ENCODE measurements at regions not wholly inside any gene's neighbourhood (a gene's known extent, or its start where the extent isn't known, plus 50 kb on each side); places are given as distances from the start of the nearest gene placed in this dataset.

DNA sequence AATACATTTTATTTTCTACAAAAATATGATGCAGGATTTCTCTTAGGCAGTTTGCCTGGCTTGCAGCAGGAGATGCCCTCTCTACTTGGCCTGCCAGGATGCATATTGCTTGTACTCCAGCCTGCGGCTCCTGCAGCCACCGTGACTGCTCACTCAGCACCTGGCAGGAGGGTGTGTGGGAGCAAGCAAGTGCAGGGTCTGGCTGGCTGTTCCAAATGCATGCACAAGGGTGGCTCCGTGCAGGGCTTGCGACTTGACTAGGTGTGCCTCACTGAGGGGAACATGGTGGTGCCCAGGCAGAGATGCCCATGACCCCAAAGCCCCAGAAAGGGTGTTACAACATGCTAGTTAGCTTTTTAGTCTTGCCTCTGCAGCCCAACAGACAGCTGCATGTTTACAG lies 1240.2 kb upstream of the ALCAM start:
- Mint-ChIP-seq H3K4me3 (ENCODE audit: low read depth) (no peak overlapping the region), H3K36me3 (ENCODE audit: low read depth) (no peaks in the 10 kb centered on the region), H3K9me3 (peaks cover 14% of the 10 kb centered on the region), H3K4me1 (ENCODE audit: low read depth) (no peaks in the 10 kb centered on the region), H3K27ac (no peak overlapping the region), H3K27me3 (ENCODE audit: low read depth) (no peaks in the 10 kb centered on the region)
- no peak for DNase-seq (ENCODE audit: low spot score)
- intact Hi-C loops (cut with micrococcal nuclease) = no loop called here

DNA sequence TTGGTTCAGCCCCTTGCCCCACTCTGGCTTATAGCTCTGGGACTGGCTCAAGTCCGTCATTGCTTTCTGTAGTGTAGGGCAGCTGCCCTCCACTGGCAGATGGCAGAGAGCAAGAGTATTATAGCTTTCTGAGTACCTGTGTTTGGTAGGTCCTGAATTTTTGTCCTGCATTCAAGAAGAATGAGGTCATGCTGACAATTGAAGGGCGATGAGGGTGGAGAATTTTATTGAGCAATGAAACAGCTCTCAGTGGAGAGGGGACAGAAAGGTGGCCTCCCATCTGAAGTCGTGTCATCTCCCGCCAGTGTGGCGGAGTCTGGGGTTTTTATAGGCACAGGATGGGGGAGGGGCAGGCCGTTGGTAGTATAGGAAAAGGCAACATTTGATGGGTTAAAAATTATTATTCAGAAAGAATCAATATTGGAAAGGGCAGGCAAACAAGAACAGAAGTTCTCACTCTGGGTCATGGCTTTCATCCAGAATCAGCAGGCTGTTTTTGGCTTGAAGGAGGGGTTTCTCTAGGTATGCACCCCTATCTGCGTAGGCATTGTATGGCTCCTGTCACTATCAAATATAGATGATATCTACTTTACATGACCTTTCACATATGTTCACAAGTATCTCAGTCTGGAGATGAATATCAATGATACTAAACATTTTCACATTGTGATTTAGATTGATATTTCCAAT lies 1239.7 kb upstream of the ALCAM start:
- no peak for DNase-seq (ENCODE audit: low spot score)
- H3K9me3 Mint-ChIP-seq = peaks cover 14% of the 10 kb centered on the region
- no peaks in the 10 kb centered on the region for H3K27me3 Mint-ChIP-seq (ENCODE audit: low read depth)
- H3K4me1 Mint-ChIP-seq (ENCODE audit: low read depth) = no peaks in the 10 kb centered on the region
- no peaks in the 10 kb centered on the region for H3K36me3 Mint-ChIP-seq (ENCODE audit: low read depth)
- no peak overlapping the region for H3K27ac Mint-ChIP-seq
- H3K4me3 Mint-ChIP-seq (ENCODE audit: low read depth) = no peak overlapping the region
- intact Hi-C loops (cut with micrococcal nuclease) = no loop called here

DNA sequence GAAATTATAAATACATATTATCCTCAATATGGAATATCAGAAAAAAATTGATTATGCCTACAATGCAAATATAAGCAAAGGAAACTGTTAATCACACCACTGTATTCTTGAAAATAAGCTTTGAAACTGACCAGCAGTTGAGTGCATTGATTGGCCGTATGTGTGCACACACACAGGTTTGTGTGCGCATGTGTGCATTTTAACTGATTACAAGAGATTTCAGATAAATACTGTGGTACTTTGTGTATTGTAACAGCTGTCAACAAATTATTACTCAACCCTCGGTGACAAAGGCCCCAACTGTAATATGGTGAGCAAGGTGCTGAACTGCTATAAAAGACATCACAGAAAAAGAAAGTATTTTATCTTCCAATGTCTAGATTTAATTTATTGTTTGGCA lies 1238.9 kb upstream of the ALCAM start:
- no peak overlapping the region for H3K27ac Mint-ChIP-seq

DNA sequence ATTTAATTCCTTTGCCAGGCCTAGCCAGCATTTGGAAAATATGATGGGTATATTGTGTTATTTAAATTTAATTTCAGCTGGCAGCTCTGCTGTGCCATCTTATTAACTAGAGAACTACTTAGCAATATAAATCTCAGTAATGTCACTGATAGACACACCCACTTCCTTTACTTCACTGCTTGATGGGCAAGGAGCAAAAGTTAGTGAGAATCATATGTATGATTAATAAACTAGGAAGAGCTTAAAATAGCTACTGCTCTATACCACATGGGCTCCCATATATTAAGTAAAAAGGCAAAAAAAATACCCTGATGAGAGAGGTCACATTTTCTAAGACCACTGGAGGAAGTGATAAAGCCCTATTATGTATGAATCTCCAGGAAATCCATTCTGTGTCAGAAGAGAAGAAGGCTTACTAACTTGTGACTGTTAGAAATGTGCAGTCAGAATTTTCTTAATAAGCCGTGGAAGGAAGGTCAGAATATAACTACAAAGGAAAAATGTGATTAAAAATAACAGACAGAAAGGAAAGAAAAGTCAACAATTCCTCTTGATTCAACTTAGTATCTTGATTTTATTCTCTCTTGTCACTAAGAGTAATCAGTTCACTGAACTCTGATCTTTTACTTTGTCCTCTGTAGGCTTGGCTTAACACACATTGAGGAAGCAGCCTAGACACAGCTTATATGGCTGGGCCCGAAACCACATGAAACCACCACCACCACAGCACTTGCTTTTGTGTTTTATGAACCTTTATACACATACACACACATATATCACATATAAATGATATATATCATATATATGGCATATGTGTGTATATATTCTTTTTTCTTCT lies 1233.9 kb upstream of the ALCAM start:
- no peaks in the 10 kb centered on the region for H3K36me3 Mint-ChIP-seq (ENCODE audit: low read depth)
- no peak for DNase-seq (ENCODE audit: low spot score)
- peaks cover 5% of the 10 kb centered on the region for H3K9me3 Mint-ChIP-seq
- no peaks in the 10 kb centered on the region for H3K27me3 Mint-ChIP-seq (ENCODE audit: low read depth)
- no peaks in the 10 kb centered on the region for H3K4me1 Mint-ChIP-seq (ENCODE audit: low read depth)
- H3K4me3 Mint-ChIP-seq (ENCODE audit: low read depth) = no peak overlapping the region
- no peak overlapping the region for H3K27ac Mint-ChIP-seq
- intact Hi-C loops (cut with micrococcal nuclease) = no loop called here

More for the DNA sequence above, 1238.9 kb upstream of the ALCAM start:
- Mint-ChIP-seq H3K9me3 (peaks cover 14% of the 10 kb centered on the region), H3K27me3 (ENCODE audit: low read depth) (no peaks in the 10 kb centered on the region), H3K4me1 (ENCODE audit: low read depth) (no peaks in the 10 kb centered on the region), H3K36me3 (ENCODE audit: low read depth) (no peaks in the 10 kb centered on the region), H3K4me3 (ENCODE audit: low read depth) (no peak overlapping the region)
- no peak for DNase-seq (ENCODE audit: low spot score)
- intact Hi-C loops (cut with micrococcal nuclease) = no loop called here

DNA sequence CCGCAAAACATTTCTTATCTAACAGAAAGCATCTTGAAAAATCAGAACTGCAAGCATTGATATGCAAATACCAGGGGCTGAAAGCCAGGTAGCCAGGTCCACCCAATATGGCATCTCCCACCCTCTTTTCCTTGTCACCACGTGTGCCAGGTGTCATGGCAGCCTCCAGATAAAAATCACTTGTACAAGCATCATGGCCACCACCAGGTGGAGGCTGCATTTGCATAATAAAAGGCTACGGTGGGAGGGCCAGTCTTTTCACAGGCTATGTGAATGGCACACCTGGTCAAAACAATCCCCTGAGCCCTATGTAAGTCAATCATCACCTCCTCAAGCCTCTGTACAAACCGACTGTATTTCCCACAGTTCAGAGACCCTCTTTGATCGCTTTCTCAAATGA lies 1233.1 kb upstream of the ALCAM start:
- Mint-ChIP-seq H3K27me3 (ENCODE audit: low read depth) (no peaks in the 10 kb centered on the region), H3K4me3 (ENCODE audit: low read depth) (no peak overlapping the region), H3K4me1 (ENCODE audit: low read depth) (no peaks in the 10 kb centered on the region), H3K9me3 (peaks cover 5% of the 10 kb centered on the region), H3K36me3 (ENCODE audit: low read depth) (no peaks in the 10 kb centered on the region), H3K27ac (no peak overlapping the region)
- no peak for DNase-seq (ENCODE audit: low spot score)
- intact Hi-C loops (cut with micrococcal nuclease) = no loop called here

DNA sequence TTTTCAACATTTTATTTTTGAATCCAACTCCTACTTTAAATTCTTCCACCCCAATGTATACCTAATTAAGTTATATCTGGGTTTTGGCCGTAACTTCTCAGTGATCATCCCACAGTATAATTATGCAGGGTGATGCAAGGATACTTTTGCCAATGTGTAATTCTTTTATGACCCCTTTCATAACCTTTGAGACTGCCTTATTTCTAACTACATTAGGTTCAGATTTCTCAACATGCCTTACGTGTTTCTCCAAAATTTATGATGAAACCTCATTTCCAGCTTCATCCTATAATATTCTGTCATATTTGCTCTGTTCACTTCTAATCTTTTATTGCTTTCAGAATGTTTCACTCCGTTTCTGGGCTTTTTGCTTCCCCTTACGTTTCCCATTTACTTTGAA lies 1229.6 kb upstream of the ALCAM start:
- no peaks in the 10 kb centered on the region for H3K4me1 Mint-ChIP-seq (ENCODE audit: low read depth)
- no peak for DNase-seq (ENCODE audit: low spot score)

DNA sequence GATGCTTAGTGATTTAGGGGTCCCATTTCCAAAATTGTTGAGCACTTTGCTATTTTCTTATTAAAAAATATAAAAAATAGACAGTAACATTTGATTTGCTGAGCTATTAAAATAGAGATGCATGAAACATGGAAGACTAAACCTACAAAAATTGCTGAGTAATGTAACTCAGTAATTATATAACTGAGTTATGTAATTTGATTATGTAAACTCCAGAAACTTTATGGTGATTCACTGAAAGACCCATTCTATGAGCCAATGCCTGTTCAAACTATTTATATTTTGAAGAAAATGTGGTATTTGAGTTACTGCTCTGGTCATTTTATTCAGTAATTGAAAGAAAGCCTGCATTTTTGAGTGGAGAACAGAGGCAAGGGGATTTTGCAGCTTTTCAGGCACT lies 1221.5 kb upstream of the ALCAM start:
- DNase-seq (ENCODE audit: low spot score) = no peak
- H3K27me3 Mint-ChIP-seq (ENCODE audit: low read depth) = no peaks in the 10 kb centered on the region
- intact Hi-C loops (cut with micrococcal nuclease) = no loop called here
- no peak overlapping the region for H3K4me3 Mint-ChIP-seq (ENCODE audit: low read depth)
- H3K27ac Mint-ChIP-seq = no peak overlapping the region
- H3K36me3 Mint-ChIP-seq (ENCODE audit: low read depth) = no peaks in the 10 kb centered on the region
- H3K4me1 Mint-ChIP-seq (ENCODE audit: low read depth) = no peaks in the 10 kb centered on the region
- H3K9me3 Mint-ChIP-seq = no peaks in the 10 kb centered on the region

More for the DNA sequence above, 1229.6 kb upstream of the ALCAM start:
- no peak overlapping the region for H3K4me3 Mint-ChIP-seq (ENCODE audit: low read depth)
- H3K27ac Mint-ChIP-seq = no peak overlapping the region
- intact Hi-C loops (cut with micrococcal nuclease) = no loop called here
- no peaks in the 10 kb centered on the region for H3K9me3 Mint-ChIP-seq
- no peaks in the 10 kb centered on the region for H3K27me3 Mint-ChIP-seq (ENCODE audit: low read depth)
- no peaks in the 10 kb centered on the region for H3K36me3 Mint-ChIP-seq (ENCODE audit: low read depth)

DNA sequence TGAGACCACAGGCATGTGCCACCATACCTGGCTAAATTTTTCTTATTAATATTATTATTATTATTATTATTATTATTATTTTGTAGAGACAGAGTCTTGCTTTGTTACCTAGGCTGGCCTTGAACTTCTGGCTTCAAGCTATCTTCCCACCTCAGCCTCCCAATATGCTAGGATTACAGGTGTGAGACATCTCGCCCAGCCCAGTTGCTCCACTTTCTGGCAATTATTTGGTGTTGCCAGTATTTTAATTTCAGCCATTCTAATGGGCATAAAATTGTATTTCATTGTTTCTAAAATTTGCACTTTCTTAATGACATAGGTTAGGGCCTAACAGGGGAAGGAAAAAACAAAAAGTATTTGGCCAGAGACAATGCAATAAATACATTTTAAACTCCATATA lies 1217.6 kb upstream of the ALCAM start:
- intact Hi-C loops (cut with micrococcal nuclease) = no loop called here
- Mint-ChIP-seq H3K27me3 (ENCODE audit: low read depth) (no peaks in the 10 kb centered on the region), H3K4me1 (ENCODE audit: low read depth) (no peaks in the 10 kb centered on the region), H3K27ac (no peak overlapping the region), H3K9me3 (no peaks in the 10 kb centered on the region), H3K36me3 (ENCODE audit: low read depth) (no peaks in the 10 kb centered on the region), H3K4me3 (ENCODE audit: low read depth) (no peak overlapping the region)
- no peak for DNase-seq (ENCODE audit: low spot score)

DNA sequence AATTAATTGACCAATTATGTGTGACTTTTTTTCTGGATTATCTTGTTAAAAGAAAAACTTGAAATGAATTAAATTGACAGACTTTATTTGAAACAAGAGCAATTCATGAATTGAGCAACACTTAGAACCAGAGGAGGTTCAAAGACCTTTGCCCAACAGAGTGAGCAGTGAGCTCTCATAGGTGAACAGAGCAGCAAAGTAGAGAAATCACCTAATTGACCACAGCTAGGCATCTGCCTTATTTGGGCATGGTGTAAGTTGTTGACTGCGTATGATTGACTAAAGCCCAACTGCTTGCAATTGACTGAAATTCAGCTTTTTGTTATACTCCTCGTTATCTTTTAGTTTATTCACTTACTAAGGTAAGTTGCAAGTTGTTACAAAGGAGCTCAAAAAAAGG lies 1216.0 kb upstream of the ALCAM start:
- H3K4me1 Mint-ChIP-seq (ENCODE audit: low read depth) = no peaks in the 10 kb centered on the region
- intact Hi-C loops (cut with micrococcal nuclease) = no loop called here
- H3K27me3 Mint-ChIP-seq (ENCODE audit: low read depth) = no peaks in the 10 kb centered on the region
- no peak for DNase-seq (ENCODE audit: low spot score)
- no peaks in the 10 kb centered on the region for H3K9me3 Mint-ChIP-seq
- no peaks in the 10 kb centered on the region for H3K36me3 Mint-ChIP-seq (ENCODE audit: low read depth)
- no peak overlapping the region for H3K27ac Mint-ChIP-seq
- no peak overlapping the region for H3K4me3 Mint-ChIP-seq (ENCODE audit: low read depth)

DNA sequence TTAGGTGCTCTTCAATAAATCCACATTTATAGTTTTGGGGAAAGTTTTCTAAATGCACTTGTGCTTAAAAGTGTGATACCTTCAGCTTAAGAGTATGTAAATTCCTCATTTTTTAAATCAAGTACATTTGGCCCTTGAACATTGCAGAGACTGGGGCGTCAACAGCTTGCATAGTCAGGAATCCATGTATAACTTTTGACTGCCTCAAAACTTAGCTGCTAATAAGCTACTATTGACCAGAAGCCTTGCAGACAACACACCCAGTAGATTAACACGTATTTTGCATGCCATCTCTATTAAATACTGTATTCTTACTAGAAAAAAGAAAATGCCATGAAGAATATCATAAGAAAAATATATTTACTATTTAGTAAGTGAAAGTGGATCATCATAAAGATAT lies 1211.8 kb upstream of the ALCAM start:
- intact Hi-C loops (cut with micrococcal nuclease) = no loop called here
- Mint-ChIP-seq H3K27me3 (ENCODE audit: low read depth) (no peaks in the 10 kb centered on the region), H3K27ac (no peak overlapping the region), H3K4me1 (ENCODE audit: low read depth) (no peaks in the 10 kb centered on the region), H3K36me3 (ENCODE audit: low read depth) (no peaks in the 10 kb centered on the region), H3K4me3 (ENCODE audit: low read depth) (no peak overlapping the region), H3K9me3 (no peaks in the 10 kb centered on the region)
- DNase-seq (ENCODE audit: low spot score) = no peak

DNA sequence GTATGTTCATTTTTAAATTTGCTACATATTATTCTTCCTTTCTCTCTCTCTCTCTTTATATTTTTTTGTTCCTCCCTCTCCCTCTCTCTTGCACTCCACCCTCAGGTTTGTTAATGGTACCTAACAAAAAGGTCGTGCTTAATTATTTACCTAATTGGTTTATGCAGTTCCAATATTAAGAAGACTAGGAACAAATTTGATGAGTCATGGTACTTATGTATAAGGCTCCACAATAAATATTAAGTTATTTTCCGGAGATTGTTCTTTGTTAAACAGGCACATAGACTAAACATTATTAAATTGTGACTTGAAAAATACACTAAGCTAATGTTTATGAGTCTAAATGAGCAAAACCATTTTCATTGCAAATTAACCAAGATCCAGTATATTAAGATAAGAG lies 1200.8 kb upstream of the ALCAM start:
- H3K27ac Mint-ChIP-seq = no peak overlapping the region
- H3K4me1 Mint-ChIP-seq (ENCODE audit: low read depth) = no peaks in the 10 kb centered on the region
- no peaks in the 10 kb centered on the region for H3K27me3 Mint-ChIP-seq (ENCODE audit: low read depth)
- DNase-seq (ENCODE audit: low spot score) = no peak
- no peak overlapping the region for H3K4me3 Mint-ChIP-seq (ENCODE audit: low read depth)
- H3K36me3 Mint-ChIP-seq (ENCODE audit: low read depth) = no peaks in the 10 kb centered on the region
- intact Hi-C loops (cut with micrococcal nuclease) = no loop called here
- H3K9me3 Mint-ChIP-seq = peaks cover 14% of the 10 kb centered on the region

DNA sequence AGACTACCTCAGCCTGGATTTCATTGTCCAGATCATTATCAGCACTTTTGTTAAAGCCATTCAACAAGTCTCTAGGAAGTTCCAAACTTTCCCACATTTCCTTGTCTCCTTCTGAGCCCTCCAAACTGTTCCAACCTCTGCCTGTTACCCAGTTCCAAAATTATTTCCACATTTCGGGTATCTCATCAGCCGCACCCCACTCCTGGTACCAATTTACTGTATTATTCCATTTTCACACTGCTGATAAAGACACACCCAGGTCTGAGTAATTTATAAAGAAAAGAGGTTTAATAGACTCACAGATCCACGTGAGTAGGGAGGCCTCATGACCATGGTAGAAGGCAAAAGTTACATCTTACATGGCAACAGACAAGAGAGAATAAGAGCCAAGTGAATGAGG lies 1198.3 kb upstream of the ALCAM start:
- no peak for DNase-seq (ENCODE audit: low spot score)
- Mint-ChIP-seq H3K4me1 (ENCODE audit: low read depth) (no peaks in the 10 kb centered on the region), H3K4me3 (ENCODE audit: low read depth) (no peak overlapping the region), H3K27me3 (ENCODE audit: low read depth) (no peaks in the 10 kb centered on the region), H3K36me3 (ENCODE audit: low read depth) (no peaks in the 10 kb centered on the region), H3K27ac (no peak overlapping the region), H3K9me3 (peaks cover 14% of the 10 kb centered on the region)
- intact Hi-C loops (cut with micrococcal nuclease) = no loop called here

DNA sequence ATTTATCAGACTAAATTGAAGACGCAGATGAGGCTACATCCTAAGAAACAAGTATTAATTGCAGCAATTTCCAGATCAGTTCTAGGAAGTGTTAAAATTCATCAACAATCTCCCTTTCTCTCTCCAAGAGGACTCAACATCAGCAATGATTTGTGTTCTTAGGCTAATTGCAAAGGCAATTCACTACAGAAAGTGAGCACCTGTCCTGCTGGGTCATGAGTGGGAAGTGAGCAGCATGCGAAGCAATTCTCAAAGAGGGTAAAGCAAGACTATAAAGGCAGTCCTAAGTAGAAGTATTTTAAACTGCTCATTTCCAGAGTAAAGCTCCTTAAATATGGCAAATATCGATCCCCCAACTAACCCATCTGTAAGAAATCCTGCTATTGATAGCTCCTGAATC lies 1191.0 kb upstream of the ALCAM start:
- no peaks in the 10 kb centered on the region for H3K4me1 Mint-ChIP-seq (ENCODE audit: low read depth)
- no peak overlapping the region for H3K27ac Mint-ChIP-seq
- no peak overlapping the region for H3K4me3 Mint-ChIP-seq (ENCODE audit: low read depth)
- DNase-seq (ENCODE audit: low spot score) = no peak
- intact Hi-C loops (cut with micrococcal nuclease) = no loop called here
- H3K36me3 Mint-ChIP-seq (ENCODE audit: low read depth) = no peaks in the 10 kb centered on the region
- H3K9me3 Mint-ChIP-seq = no peaks in the 10 kb centered on the region
- H3K27me3 Mint-ChIP-seq (ENCODE audit: low read depth) = no peaks in the 10 kb centered on the region

All from activated T-helper 2 cell treated with anti-CD3 and anti-CD28 coated beads, Interferon-gamma antibody, Interleukin-2, Interleukin-4, amounts not matched to agents 10 μg/mL and 5 μg/mL and 100 μg/mL, durations not matched to agents 14 hours and 24 hours and 36 hours (primary cell).